Endothelial cell (in vitro differentiated cells): ENCODE measurements at regions not wholly inside any gene's neighbourhood (a gene's known extent, or its start where the extent isn't known, plus 50 kb on each side); places are given as distances from the start of the nearest gene placed in this dataset.
"Not testable (repeated sequence)": the region's sequence is repeated elsewhere in the genome, so short reads cannot be mapped to it uniquely, and the experiment has no call there.

Source experiments
- DNase-seq: peaks from one replicate; pipeline ENCODE4 v3.0.0; 2021; ENCODE audit warnings: low spot score
- H3K27ac Mint-ChIP-seq: one replicate; pipeline ENCODE4 v1.8.0; 2021; ENCODE audit warnings: mixed read lengths, inconsistent platforms; ENCODE audit not compliant: unreplicated experiment
- H3K27me3 Mint-ChIP-seq: one replicate; pipeline ENCODE4 v1.8.0; 2021; ENCODE audit warnings: mild to moderate bottlenecking, moderate library complexity, mixed read lengths, inconsistent platforms; ENCODE audit not compliant: unreplicated experiment
- H3K36me3 Mint-ChIP-seq: one replicate; pipeline ENCODE4 v1.8.0; 2021; ENCODE audit warnings: mild to moderate bottlenecking, low read depth, mixed read lengths, inconsistent platforms; ENCODE audit not compliant: unreplicated experiment
- H3K4me1 Mint-ChIP-seq: one replicate; pipeline ENCODE4 v1.8.0; 2021; ENCODE audit warnings: mild to moderate bottlenecking, mixed read lengths, inconsistent platforms; ENCODE audit not compliant: unreplicated experiment
- H3K4me3 Mint-ChIP-seq: one replicate; pipeline ENCODE4 v1.8.0; 2021; ENCODE audit warnings: mild to moderate bottlenecking, mixed read lengths, inconsistent platforms; ENCODE audit not compliant: unreplicated experiment
- H3K9me3 Mint-ChIP-seq: one replicate; pipeline ENCODE4 v1.8.0; 2021; ENCODE audit warnings: mixed read lengths, inconsistent platforms; ENCODE audit not compliant: unreplicated experiment
- TF ChIP-seq, protein P1 (sequence below): fragments of 200-600 bp; sonication (generic); IDR thresholded peaks from one replicate; pipeline ENCODE4 v1.5.0; 2021; ENCODE audit warnings: antibody characterized with exemption; ENCODE audit not compliant: unreplicated experiment

DNA sequence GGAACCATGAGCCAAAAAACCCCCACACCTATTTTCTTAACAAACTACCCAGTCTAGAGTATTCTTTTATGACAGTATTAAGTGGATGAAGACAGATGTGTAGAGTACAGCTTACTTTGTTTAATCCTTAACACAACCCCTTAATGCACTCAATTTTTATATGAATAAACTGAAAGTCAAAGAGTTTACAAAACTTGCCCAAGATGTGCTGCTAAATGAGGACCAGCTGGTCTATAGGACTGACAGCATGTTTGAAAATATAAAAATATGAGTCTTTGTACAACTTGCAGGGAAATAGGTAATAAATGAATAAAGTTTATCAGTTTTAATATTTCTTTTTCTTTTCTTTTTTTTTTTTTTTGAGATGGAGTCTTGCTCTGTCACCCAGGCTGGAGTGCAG is 102.3 kb downstream of the ZFY start:
- Mint-ChIP-seq H3K27me3 (no peaks in the 10 kb centered on the region), H3K4me3 (no peak overlapping the region), H3K9me3 (no peaks in the 10 kb centered on the region), H3K36me3 (no peaks in the 10 kb centered on the region), H3K4me1 (peaks cover 2% of the 10 kb centered on the region), H3K27ac (no peak overlapping the region)
- TF ChIP-seq, protein P1, sequence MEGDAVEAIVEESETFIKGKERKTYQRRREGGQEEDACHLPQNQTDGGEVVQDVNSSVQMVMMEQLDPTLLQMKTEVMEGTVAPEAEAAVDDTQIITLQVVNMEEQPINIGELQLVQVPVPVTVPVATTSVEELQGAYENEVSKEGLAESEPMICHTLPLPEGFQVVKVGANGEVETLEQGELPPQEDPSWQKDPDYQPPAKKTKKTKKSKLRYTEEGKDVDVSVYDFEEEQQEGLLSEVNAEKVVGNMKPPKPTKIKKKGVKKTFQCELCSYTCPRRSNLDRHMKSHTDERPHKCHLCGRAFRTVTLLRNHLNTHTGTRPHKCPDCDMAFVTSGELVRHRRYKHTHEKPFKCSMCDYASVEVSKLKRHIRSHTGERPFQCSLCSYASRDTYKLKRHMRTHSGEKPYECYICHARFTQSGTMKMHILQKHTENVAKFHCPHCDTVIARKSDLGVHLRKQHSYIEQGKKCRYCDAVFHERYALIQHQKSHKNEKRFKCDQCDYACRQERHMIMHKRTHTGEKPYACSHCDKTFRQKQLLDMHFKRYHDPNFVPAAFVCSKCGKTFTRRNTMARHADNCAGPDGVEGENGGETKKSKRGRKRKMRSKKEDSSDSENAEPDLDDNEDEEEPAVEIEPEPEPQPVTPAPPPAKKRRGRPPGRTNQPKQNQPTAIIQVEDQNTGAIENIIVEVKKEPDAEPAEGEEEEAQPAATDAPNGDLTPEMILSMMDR: no peak
- DNase-seq: no peak

GRCh38 chrY:3040415-3040814 is 105.2 kb downstream of the ZFY start:
- Mint-ChIP-seq H3K4me3 (no peak overlapping the region), H3K36me3 (no peaks in the 10 kb centered on the region), H3K27ac (no peak overlapping the region), H3K27me3 (no peaks in the 10 kb centered on the region), H3K9me3 (no peaks in the 10 kb centered on the region), H3K4me1 (peaks cover 2% of the 10 kb centered on the region)
- TF ChIP-seq, protein P1: no peak
- no peak for DNase-seq

DNA sequence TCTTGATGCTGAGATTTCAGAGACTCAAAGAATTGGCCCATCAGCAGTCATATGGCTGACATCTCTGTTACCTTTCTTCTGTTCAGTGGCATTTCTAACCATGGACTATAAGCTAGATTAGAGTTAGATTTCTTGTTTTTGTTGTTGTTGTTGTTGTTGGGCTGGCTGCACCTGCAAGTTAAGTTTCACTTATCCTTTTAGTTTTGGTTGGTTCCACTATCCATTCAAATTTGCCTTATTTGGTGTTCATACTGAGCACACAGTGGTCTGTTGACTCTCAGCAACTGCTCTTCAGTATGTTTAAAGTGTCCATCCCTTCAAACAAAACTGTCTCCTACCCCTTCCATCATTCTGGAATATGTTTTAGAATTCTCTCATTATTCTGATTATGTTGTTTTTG is 106.8 kb downstream of the ZFY start:
- Mint-ChIP-seq H3K27ac (no peak overlapping the region), H3K9me3 (no peaks in the 10 kb centered on the region), H3K4me3 (no peak overlapping the region), H3K36me3 (no peaks in the 10 kb centered on the region), H3K27me3 (no peaks in the 10 kb centered on the region), H3K4me1 (no peaks in the 10 kb centered on the region)
- TF ChIP-seq, protein P1: no peak
- no peak for DNase-seq

- Mint-ChIP-seq H3K27me3 (no peaks in the 10 kb centered on the region), H3K4me1 (no peaks in the 10 kb centered on the region), H3K27ac (no peak overlapping the region), H3K36me3 (no peaks in the 10 kb centered on the region), H3K9me3 (no peaks in the 10 kb centered on the region), H3K4me3 (no peak overlapping the region)
- TF ChIP-seq, protein P1: no peak
- DNase-seq: no peak
Measured at GRCh38 chrY:3042901-3043300, 107.7 kb downstream of the ZFY start.

DNA sequence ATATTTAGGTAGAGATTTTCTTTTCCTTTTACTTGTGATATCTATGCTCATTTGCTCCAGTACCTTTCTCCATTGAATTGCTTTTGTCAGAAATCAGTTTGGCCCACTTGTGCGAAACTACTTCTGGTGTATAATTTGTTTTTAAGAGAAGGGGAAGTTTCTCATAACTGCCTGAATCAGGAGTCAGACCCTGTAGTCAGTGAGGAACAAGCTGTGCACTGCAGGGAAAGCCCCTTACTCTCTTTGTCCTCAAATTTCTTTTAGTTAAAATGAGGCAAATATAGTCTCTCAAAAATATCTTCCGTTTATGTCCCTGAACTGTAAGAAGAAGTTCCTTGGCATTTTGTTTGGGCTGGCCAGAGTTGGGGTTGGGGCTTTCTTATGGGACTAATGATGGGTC is 109.9 kb downstream of the ZFY start:
- H3K27ac Mint-ChIP-seq: no peak overlapping the region
- no peaks in the 10 kb centered on the region for H3K36me3 Mint-ChIP-seq
- H3K4me3 Mint-ChIP-seq: no peak overlapping the region
- DNase-seq: no peak
- TF ChIP-seq, protein P1: no peak
- no peaks in the 10 kb centered on the region for H3K9me3 Mint-ChIP-seq
- no peaks in the 10 kb centered on the region for H3K27me3 Mint-ChIP-seq
- no peaks in the 10 kb centered on the region for H3K4me1 Mint-ChIP-seq

- H3K36me3 Mint-ChIP-seq, H3K27ac Mint-ChIP-seq, H3K9me3 Mint-ChIP-seq, DNase-seq, H3K27me3 Mint-ChIP-seq, H3K4me1 Mint-ChIP-seq, H3K4me3 Mint-ChIP-seq: not testable (repeated sequence)
Measured at GRCh38 chrY:3055496-3055895, 120.3 kb downstream of the ZFY start.

GRCh38 chrY:3058342-3058741 is 123.2 kb downstream of the ZFY start:
- DNase-seq, H3K36me3 Mint-ChIP-seq, H3K9me3 Mint-ChIP-seq, H3K27me3 Mint-ChIP-seq, H3K4me1 Mint-ChIP-seq, H3K4me3 Mint-ChIP-seq, H3K27ac Mint-ChIP-seq: not testable (repeated sequence)

DNA sequence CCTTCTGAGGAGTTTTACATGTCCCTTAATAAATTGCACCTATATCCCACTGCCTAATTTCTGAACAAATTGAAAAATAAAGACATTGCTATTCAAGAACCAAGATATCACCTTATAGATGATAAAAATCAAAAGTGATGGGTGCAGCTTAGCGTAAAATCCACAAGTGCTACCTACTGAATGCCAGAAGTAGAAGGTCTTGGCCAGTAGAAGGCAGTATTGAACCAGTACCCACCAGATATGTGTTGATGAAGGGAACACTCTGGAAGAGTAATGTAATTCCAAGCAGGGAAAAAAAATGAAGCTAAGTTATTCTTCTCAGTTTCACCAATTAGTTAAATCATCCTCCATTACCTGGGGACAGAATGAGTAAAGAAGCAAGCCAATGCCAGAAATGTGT is 125.5 kb downstream of the ZFY start:
- not testable (repeated sequence) for H3K4me3 Mint-ChIP-seq, H3K27me3 Mint-ChIP-seq, H3K27ac Mint-ChIP-seq, H3K4me1 Mint-ChIP-seq, H3K9me3 Mint-ChIP-seq, H3K36me3 Mint-ChIP-seq, DNase-seq
